Adrenal gland (tissue), 9 donors: ENCODE measurements at regions not wholly inside any gene's neighbourhood (a gene's known extent, or its start where the extent isn't known, plus 50 kb on each side); places are given as distances from the start of the nearest gene placed in this dataset.

Experiments
- DNase-seq, 7 donors: peaks; one replicate each; pipeline ENCODE4 v3.0.0-alpha.2; 2019 to 2020
- H3K27ac ChIP-seq, 5 donors: fragments of 200-600 bp; sonication (generic) in 4 of 5; 1 replicate in 3 of 5; 2 replicates in 2 of 5; pipeline versions ENCODE4 v1.5.1 to v1.8.0; 2016 to 2020; ENCODE audit warnings: mild to moderate bottlenecking in 1 of 5
- H3K27me3 ChIP-seq: fragments of 200-600 bp; 2 replicates; pipeline ENCODE4 v1.8.0; 2021
- H3K36me3 ChIP-seq, 2 donors: fragments of 200-600 bp; replicated peaks in 1 of 2; 1 replicate in 1 of 2; 2 replicates in 1 of 2; pipeline versions ENCODE4 v1.5.1 to v1.8.0; 2018 to 2022
- H3K4me1 ChIP-seq, 2 donors: fragments of 200-600 bp; replicated peaks in 1 of 2; 1 replicate in 1 of 2; 2 replicates in 1 of 2; pipeline versions ENCODE4 v1.5.1 to v1.8.0; 2018 to 2021
- H3K4me3 ChIP-seq, 4 donors: fragments of 200-600 bp; sonication (generic) in 3 of 4; one replicate each; pipeline ENCODE4 v1.5.1; 2016 to 2018
- H3K9me3 ChIP-seq, 3 donors: fragments of 200-600 bp; sonication (generic) in 1 of 3; replicated peaks in 1 of 3; 1 replicate in 2 of 3; 2 replicates in 1 of 3; pipeline versions ENCODE4 v1.5.1 to v1.8.0; 2016 to 2021
- POLR2A ChIP-seq, 2 donors: fragments of 450-650 bp; IDR thresholded peaks; one replicate each; pipeline ENCODE4 v1.6.1; 2017; ENCODE audit warnings: antibody characterized with exemption in 2 of 2, mild to moderate bottlenecking in 2 of 2, moderate library complexity in 1 of 2
- WGBS, 4 donors: extraction: QIAGEN DNeasy Blood & Tissue Kit in 2 of 4; methylation state at CpG; one replicate each; pipeline versions ENCODE4 v1.1.5 to v1.1.7; 2013 to 2017; 5-methylcytosine and 5-hydroxymethylcytosine counted together
- intact Hi-C, 2 donors: fragments of 100-400 bp; cut with DNase I; formaldehyde crosslinking; loops; one replicate each; pipeline versions ENCODE4 v1.14.1 to v1.15.0; 2022 to 2023
- TF ChIP-seq, protein P1 (sequence below), 6 experiments: fragments of 450-650 bp in 4 of 6; fragments of 200-600 bp in 2 of 6; sonication (generic) in 1 of 6; IDR thresholded peaks; 1 replicate in 5 of 6; 2 replicates in 1 of 6; pipeline versions ENCODE4 v1.5.1 to v1.8.0; 2016 to 2021; ENCODE audit warnings: antibody characterized with exemption in 6 of 6, mild to moderate bottlenecking in 2 of 6, moderate library complexity in 1 of 6
- donor health status: healthy with polysubstance abuse.
- donor health status: Bipolar disorder and iron deficiency.
- donor health status: DM: yes; HTN: yes; CAD: no.
- donor health status: DM: no; HTN: no; CAD: no.
- donor health status: DM: no; HTN: no; CAD: no.

DNA sequence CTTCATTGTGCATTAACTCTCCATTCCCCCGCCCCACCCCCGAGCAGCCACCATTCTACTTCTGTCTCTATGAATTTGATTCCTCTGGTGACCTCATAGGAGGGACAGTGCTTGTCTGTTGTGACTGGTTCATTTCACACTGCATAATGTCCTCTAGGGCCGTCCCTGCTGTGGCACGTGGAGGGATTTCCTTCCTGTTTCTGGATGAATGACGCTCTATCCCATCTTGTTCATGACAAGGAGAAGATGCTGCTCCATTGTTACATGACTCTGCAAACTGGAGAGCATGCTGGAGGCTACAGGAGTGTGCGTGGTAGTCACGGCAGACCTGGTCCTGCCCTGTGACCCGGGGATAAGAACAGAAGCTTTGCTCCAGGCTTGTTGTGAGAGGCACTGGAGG, 61.3 kb downstream of the RTL6 start:
- 76 to 86% (median 82%) methylated on average over 7 to 8 of the region's 8 CpGs for WGBS, 4 donors
- intact Hi-C loops: no loop called here
- Histone ChIP-seq H3K9me3 (no peaks in the 10 kb centered on the region), H3K27ac (no peak overlapping the region), H3K4me3 (no peak overlapping the region), H3K36me3 (no peaks in the 10 kb centered on the region), H3K4me1 (no peaks in the 10 kb centered on the region), H3K27me3 (no peaks in the 10 kb centered on the region)
- TF ChIP-seq, protein P1, sequence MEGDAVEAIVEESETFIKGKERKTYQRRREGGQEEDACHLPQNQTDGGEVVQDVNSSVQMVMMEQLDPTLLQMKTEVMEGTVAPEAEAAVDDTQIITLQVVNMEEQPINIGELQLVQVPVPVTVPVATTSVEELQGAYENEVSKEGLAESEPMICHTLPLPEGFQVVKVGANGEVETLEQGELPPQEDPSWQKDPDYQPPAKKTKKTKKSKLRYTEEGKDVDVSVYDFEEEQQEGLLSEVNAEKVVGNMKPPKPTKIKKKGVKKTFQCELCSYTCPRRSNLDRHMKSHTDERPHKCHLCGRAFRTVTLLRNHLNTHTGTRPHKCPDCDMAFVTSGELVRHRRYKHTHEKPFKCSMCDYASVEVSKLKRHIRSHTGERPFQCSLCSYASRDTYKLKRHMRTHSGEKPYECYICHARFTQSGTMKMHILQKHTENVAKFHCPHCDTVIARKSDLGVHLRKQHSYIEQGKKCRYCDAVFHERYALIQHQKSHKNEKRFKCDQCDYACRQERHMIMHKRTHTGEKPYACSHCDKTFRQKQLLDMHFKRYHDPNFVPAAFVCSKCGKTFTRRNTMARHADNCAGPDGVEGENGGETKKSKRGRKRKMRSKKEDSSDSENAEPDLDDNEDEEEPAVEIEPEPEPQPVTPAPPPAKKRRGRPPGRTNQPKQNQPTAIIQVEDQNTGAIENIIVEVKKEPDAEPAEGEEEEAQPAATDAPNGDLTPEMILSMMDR (IDR thresholded peaks at IDR 0.05): no peak
- no peak for TF ChIP-seq POLR2A (IDR thresholded peaks at IDR 0.05)
- no peak for DNase-seq

DNA sequence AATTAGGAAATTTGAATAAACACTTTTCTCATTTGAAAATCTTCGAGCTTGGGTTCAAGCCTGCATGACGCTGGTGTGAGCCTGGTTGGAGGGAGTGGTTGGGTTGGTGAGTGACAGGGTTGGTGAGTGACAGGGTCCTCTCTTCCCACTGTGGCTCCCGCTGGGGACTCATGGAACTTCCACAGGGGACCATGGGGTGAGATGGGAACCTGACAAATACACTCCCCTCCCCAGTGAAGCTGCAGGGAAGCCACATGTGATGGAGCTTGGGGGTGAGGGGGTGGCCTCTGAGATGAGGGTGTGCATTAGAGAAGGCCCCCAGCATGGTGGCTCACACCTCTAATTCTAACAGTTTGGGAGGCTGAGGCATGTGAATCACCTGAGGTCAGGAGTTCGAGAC, 66.8 kb downstream of the RTL6 start:
- intact Hi-C loops: no loop called here
- 76 to 94% (median 84%) methylated on average over 4 of the region's 4 CpGs for WGBS, 4 donors

DNA sequence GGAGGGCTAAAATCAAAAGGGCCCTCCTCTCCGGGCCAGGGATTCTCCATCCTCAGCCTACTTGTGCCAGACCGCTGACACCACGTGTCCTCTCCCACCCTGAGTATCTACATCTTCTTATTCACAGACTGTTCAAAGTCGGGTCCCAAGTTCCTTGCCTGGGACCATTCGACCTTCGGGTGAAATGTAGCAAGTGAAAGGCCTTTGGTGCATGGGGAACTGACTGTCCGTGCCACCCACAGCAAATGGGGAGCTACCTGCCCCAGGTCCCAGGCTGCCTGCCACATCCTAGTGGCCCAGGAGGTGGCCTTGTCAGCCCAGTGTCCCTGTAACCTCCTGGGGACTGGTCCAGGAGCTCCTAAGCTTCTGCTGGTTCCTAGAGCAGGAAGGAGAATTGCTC, 67.3 kb downstream of the RTL6 start:
- no peak overlapping the region for H3K27ac ChIP-seq
- no peaks in the 10 kb centered on the region for H3K9me3 ChIP-seq
- H3K27me3 ChIP-seq: no peaks in the 10 kb centered on the region
- no peaks in the 10 kb centered on the region for H3K36me3 ChIP-seq
- DNase-seq: no peak
- no peak for TF ChIP-seq POLR2A (IDR thresholded peaks at IDR 0.05)
- TF ChIP-seq, protein P1 (IDR thresholded peaks at IDR 0.05): no peak
- H3K4me1 ChIP-seq: no peaks in the 10 kb centered on the region
- intact Hi-C loops: no loop called here
- no peak overlapping the region for H3K4me3 ChIP-seq
- WGBS, 4 donors: 79 to 84% (median 82%) methylated on average over 7 of the region's 7 CpGs

More for the DNA sequence above, 66.8 kb downstream of the RTL6 start:
- TF ChIP-seq, protein P1 (IDR thresholded peaks at IDR 0.05): no peak
- no peak for TF ChIP-seq POLR2A (IDR thresholded peaks at IDR 0.05)
- Histone ChIP-seq H3K4me3 (no peak overlapping the region), H3K36me3 (no peaks in the 10 kb centered on the region), H3K27ac (no peak overlapping the region), H3K4me1 (no peaks in the 10 kb centered on the region), H3K27me3 (no peaks in the 10 kb centered on the region), H3K9me3 (no peaks in the 10 kb centered on the region)
- DNase-seq: no peak

DNA sequence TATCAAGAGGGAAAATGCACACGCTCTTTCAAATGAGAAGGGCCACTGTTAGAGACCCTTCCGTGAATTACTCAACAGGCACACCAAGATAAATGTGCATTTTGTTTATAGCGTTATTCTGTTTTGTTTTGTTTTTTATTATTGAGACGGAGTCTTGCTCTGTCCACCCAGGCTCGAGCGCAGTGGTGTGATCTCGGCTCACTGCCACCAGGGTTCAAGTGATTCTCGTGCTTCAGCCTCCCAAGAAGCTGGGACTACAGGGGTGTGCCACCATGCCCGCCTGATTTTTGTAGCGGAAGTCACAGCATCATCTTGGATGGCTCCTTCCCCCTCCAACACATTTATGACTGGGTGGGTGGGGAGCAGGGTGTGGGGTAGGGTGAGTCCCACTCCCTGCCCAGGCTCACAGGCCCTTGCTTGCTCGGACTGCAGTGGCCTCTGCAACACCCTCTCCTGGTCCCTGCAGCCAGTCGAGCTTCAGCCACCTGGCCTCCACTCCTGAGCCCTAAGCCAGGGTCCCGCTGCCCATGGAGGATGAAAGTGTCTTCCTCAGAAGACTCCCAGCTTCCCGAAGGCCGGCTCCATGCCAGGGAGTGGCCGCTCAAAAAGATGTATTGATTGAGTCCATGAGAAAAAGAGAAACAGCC, 68.0 kb downstream of the RTL6 start:
- 89 to 94% (median 90%) methylated on average over 12 to 16 of the region's 16 CpGs for WGBS, 4 donors
- Histone ChIP-seq H3K36me3 (no peaks in the 10 kb centered on the region), H3K27ac (no peak overlapping the region), H3K27me3 (no peaks in the 10 kb centered on the region), H3K4me1 (no peaks in the 10 kb centered on the region), H3K4me3 (no peak overlapping the region), H3K9me3 (no peaks in the 10 kb centered on the region)
- DNase-seq: no peak
- TF ChIP-seq POLR2A (IDR thresholded peaks at IDR 0.05): no peak
- TF ChIP-seq, protein P1 (IDR thresholded peaks at IDR 0.05): no peak
- intact Hi-C loops: no loop called here
